HG02870 (cell line): ENCODE measurements at regions not wholly inside any gene's neighbourhood (a gene's known extent, or its start where the extent isn't known, plus 50 kb on each side); places are given as distances from the start of the nearest gene placed in this dataset.

Experiments
- ATAC-seq: cut with Tn5 transposase; IDR thresholded peaks from one replicate; pipeline ENCODE4 v1.9.1; 2021; ENCODE audit warnings: mild to moderate bottlenecking, moderate library complexity; ENCODE audit not compliant: unreplicated experiment

- ATAC-seq, result no peak
Measured at GRCh38 chr3:70899816-70900215, 587.4 kb upstream of the MDFIC2 start.

DNA sequence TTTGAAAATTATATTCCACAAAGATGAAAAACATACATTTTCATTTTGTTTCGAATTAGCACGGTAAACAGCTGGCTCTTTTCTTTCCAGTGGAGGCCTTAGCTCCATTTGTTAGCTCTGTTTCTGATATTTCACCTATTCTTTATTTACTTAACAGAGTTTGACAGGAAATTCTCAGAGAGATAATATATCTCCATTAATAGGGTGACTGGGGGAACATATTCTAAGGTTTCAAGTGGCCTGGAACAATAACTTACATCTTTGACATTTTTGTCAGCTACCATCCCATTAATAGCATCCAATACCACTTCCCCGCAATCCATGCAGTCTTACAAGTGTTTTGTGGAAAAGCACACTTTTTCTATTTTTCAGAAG is 577.6 kb upstream of the MDFIC2 start:
- no peak for ATAC-seq

- no peak for ATAC-seq
Measured at GRCh38 chr3:70889162-70890019, 577.0 kb upstream of the MDFIC2 start.

GRCh38 chr3:70885636-70886035 is 573.2 kb upstream of the MDFIC2 start:
- ATAC-seq, result no peak

GRCh38 chr3:70882104-70882503 is 569.7 kb upstream of the MDFIC2 start:
- no peak for ATAC-seq

GRCh38 chr3:70880421-70880820 is 568.0 kb upstream of the MDFIC2 start:
- ATAC-seq, result no peak

- ATAC-seq, result no peak
Measured at GRCh38 chr3:70876154-70876553, 563.7 kb upstream of the MDFIC2 start.

- no peak for ATAC-seq
Measured at GRCh38 chr3:70874196-70874595, 561.8 kb upstream of the MDFIC2 start.

- no peak for ATAC-seq
Measured at GRCh38 chr3:70873686-70874085, 561.2 kb upstream of the MDFIC2 start.

- ATAC-seq, result no peak
Measured at GRCh38 chr3:70871909-70872656, 559.6 kb upstream of the MDFIC2 start.

GRCh38 chr3:70870576-70870975 is 558.1 kb upstream of the MDFIC2 start:
- ATAC-seq, result no peak

DNA sequence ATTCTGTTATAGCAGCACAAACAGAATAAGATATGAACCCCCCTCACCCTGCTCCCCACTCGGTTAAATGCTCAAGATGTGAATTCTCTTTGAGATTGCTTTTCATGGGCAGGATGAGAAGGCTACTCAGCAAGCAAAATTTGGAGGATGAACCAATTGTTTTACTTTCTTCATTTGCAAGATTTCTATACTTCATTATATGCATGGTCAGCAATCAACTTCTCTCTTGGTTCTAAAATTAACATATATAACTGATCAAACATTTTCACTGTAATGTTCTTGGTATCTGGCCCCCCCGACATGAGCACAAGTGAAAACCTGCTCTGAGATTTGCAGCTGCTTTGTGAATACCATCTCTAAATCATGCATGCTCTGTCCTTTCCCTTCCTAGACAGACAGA is 556.1 kb upstream of the MDFIC2 start:
- ATAC-seq, result no peak

GRCh38 chr3:70863049-70863448 is 550.6 kb upstream of the MDFIC2 start:
- ATAC-seq, result no peak

DNA sequence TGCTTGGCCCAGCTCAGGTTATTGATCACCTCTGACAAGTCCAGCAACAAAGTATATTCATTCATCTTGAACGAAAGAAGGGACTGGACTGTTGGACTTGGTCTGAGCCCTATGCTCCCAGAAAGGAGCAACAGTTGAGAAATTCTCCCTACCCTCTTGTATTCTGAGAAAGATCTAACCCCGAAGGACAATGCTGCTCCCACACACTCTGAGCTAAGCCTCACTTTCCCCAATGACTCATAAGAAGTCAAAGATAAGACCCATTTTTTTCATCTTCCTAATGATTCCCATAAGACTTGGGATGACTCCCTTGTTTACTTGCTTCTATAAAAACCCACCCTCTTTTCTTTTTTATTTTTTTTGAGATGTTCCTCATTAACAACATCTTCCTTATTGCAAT is 549.4 kb upstream of the MDFIC2 start:
- no peak for ATAC-seq

- ATAC-seq, result no peak
Measured at GRCh38 chr3:70861234-70861633, 548.8 kb upstream of the MDFIC2 start.

- no peak for ATAC-seq
Measured at GRCh38 chr3:70857916-70858315, 545.5 kb upstream of the MDFIC2 start.

- peak; percentile 66 for ATAC-seq
Measured at GRCh38 chr3:70856414-70857162, 544.1 kb upstream of the MDFIC2 start.

GRCh38 chr3:70855149-70855548 is 542.7 kb upstream of the MDFIC2 start:
- ATAC-seq, result no peak

DNA sequence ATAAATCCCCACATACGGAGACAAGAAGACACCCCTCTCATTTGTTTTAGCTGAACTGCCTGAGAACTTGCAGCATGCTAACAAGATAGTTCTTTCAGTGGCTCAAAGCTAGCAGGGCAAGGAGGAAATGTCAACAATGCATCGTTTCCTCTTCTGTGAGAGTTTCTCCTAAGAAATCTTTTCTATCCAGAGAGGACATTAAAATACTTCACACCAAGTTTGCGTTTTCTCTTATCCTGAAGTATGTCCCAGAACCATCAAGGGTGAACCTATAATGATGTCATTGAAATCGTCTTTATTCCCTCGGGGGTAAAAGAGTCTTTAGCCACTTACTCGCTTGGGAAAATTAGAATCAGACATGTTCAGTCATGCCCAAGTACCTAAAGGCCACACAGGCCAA is 541.7 kb upstream of the MDFIC2 start:
- ATAC-seq, result no peak

GRCh38 chr3:70853161-70853944 is 540.9 kb upstream of the MDFIC2 start:
- ATAC-seq, result no peak
